D721Med (cell line): ENCODE measurements at regions not wholly inside any gene's neighbourhood (a gene's known extent, or its start where the extent isn't known, plus 50 kb on each side); places are given as distances from the start of the nearest gene placed in this dataset.

ENCODE experiments used
- DNase-seq: peaks from one replicate; pipeline ENCODE4 v3.0.0; 2011; ENCODE audit warnings: low spot score; ENCODE audit not compliant: insufficient read length
- FAIRE-seq: peaks from 2 replicates; lab custom pipeline; 2011; peaks lifted over from hg19 to GRCh38; lab: Jason Lieb, UNC
- CTCF ChIP-seq: IDR thresholded peaks from 2 replicates; pipeline ENCODE4 v1.5.1; 2012; ENCODE audit warnings: mild to moderate bottlenecking, control low read depth; ENCODE audit not compliant: insufficient read depth; ENCODE audit errors: missing control alignments

- DNase-seq (no peak), FAIRE-seq (no peak)
- TF ChIP-seq CTCF: no peak
Measured at GRCh38 chr1:50305808-50306207, 117.4 kb downstream of the DMRTA2 start.

GRCh38 chr1:50300297-50300696, 122.9 kb downstream of the DMRTA2 start:
- DNase-seq (no peak), FAIRE-seq (no peak)
- no peak for TF ChIP-seq CTCF

- no peak for DNase-seq
- TF ChIP-seq CTCF: no peak
- no peak for FAIRE-seq
Measured at GRCh38 chr1:50295566-50295965, 127.7 kb downstream of the DMRTA2 start.

- DNase-seq: no peak
- FAIRE-seq: no peak
- no peak for TF ChIP-seq CTCF
Measured at GRCh38 chr1:50292276-50292675, 131.0 kb downstream of the DMRTA2 start.

GRCh38 chr1:50289495-50289894, 133.7 kb downstream of the DMRTA2 start:
- DNase-seq: no peak
- FAIRE-seq: no peak
- TF ChIP-seq CTCF: no peak

GRCh38 chr1:50285994-50286393, 137.2 kb downstream of the DMRTA2 start:
- no peak for DNase-seq
- TF ChIP-seq CTCF: no peak
- FAIRE-seq: no peak

GRCh38 chr1:50279622-50280330, 143.5 kb downstream of the DMRTA2 start:
- DNase-seq (no peak), FAIRE-seq (no peak)
- TF ChIP-seq CTCF: no peak
